Epithelial cell of prostate (primary cell): ENCODE measurements at regions not wholly inside any gene's neighbourhood (a gene's known extent, or its start where the extent isn't known, plus 50 kb on each side); places are given as distances from the start of the nearest gene placed in this dataset.

ENCODE experiments used
- DNase-seq: peaks from one replicate; pipeline ENCODE4 v3.0.0-alpha.2; 2011; ENCODE audit warnings: low read depth, low spot score
- H3K27ac ChIP-seq: fragments of 450-650 bp; 2 replicates; pipeline ENCODE4 v1.5.1; 2017; ENCODE audit warnings: mild to moderate bottlenecking

- no peak overlapping the region for H3K27ac ChIP-seq
- DNase-seq = no peak
Observed at GRCh38 chr9:24488896-24489295, 56.8 kb downstream of the IZUMO3 start.

GRCh38 chr9:24487946-24488345, 57.8 kb downstream of the IZUMO3 start:
- no peak for DNase-seq
- no peak overlapping the region for H3K27ac ChIP-seq

GRCh38 chr9:24487250-24487861, 58.3 kb downstream of the IZUMO3 start:
- DNase-seq = no peak

GRCh38 chr9:24479361-24480059, 66.2 kb downstream of the IZUMO3 start:
- H3K27ac ChIP-seq = no peak overlapping the region
- no peak for DNase-seq

More at GRCh38 chr9:24487250-24487861, 58.3 kb downstream of the IZUMO3 start:
- no peak overlapping the region for H3K27ac ChIP-seq

- no peak overlapping the region for H3K27ac ChIP-seq
- no peak for DNase-seq
Observed at GRCh38 chr9:24464319-24464951, 81.3 kb downstream of the IZUMO3 start.

GRCh38 chr9:24462951-24463350, 82.7 kb downstream of the IZUMO3 start:
- no peak for DNase-seq
- no peak overlapping the region for H3K27ac ChIP-seq

GRCh38 chr9:24460781-24461180, 84.9 kb downstream of the IZUMO3 start:
- DNase-seq = no peak
- no peak overlapping the region for H3K27ac ChIP-seq

GRCh38 chr9:24459953-24460352, 85.7 kb downstream of the IZUMO3 start:
- DNase-seq = no peak

GRCh38 chr9:24451346-24451745, 94.4 kb downstream of the IZUMO3 start:
- H3K27ac ChIP-seq = no peak overlapping the region
- no peak for DNase-seq

More at GRCh38 chr9:24459953-24460352, 85.7 kb downstream of the IZUMO3 start:
- no peak overlapping the region for H3K27ac ChIP-seq

- DNase-seq = no peak
- H3K27ac ChIP-seq = no peak overlapping the region
Observed at GRCh38 chr9:24449976-24450375, 95.7 kb downstream of the IZUMO3 start.

- no peak for DNase-seq
- no peak overlapping the region for H3K27ac ChIP-seq
Observed at GRCh38 chr9:24439456-24439855, 106.2 kb downstream of the IZUMO3 start.

GRCh38 chr9:24438876-24439275, 106.8 kb downstream of the IZUMO3 start:
- no peak overlapping the region for H3K27ac ChIP-seq
- DNase-seq = no peak

- DNase-seq = no peak
- no peak overlapping the region for H3K27ac ChIP-seq
Observed at GRCh38 chr9:24436761-24437160, 108.9 kb downstream of the IZUMO3 start.

GRCh38 chr9:24434183-24434582, 111.5 kb downstream of the IZUMO3 start:
- no peak for DNase-seq
- no peak overlapping the region for H3K27ac ChIP-seq

GRCh38 chr9:24416136-24416535, 129.6 kb downstream of the IZUMO3 start:
- H3K27ac ChIP-seq = no peak overlapping the region
- DNase-seq = no peak

GRCh38 chr9:24413651-24414050, 132.0 kb downstream of the IZUMO3 start:
- H3K27ac ChIP-seq = no peak overlapping the region
- no peak for DNase-seq

- no peak overlapping the region for H3K27ac ChIP-seq
- no peak for DNase-seq
Observed at GRCh38 chr9:24398466-24398865, 147.2 kb downstream of the IZUMO3 start.

- H3K27ac ChIP-seq = no peak overlapping the region
- DNase-seq = no peak
Observed at GRCh38 chr9:24391095-24391494, 154.6 kb downstream of the IZUMO3 start.

- H3K27ac ChIP-seq = no peak overlapping the region
- no peak for DNase-seq
Observed at GRCh38 chr9:24385077-24385476, 160.6 kb downstream of the IZUMO3 start.

- no peak for DNase-seq
- H3K27ac ChIP-seq = no peak overlapping the region
Observed at GRCh38 chr9:24382566-24382965, 163.1 kb downstream of the IZUMO3 start.

- DNase-seq = no peak
- no peak overlapping the region for H3K27ac ChIP-seq
Observed at GRCh38 chr9:24381205-24381604, 164.5 kb downstream of the IZUMO3 start.

GRCh38 chr9:24359046-24359445, 186.7 kb downstream of the IZUMO3 start:
- no peak for DNase-seq
- H3K27ac ChIP-seq = no peak overlapping the region
